Cardiac muscle cell (in vitro differentiated cells and primary cell): ENCODE measurements at regions not wholly inside any gene's neighbourhood (a gene's known extent, or its start where the extent isn't known, plus 50 kb on each side); places are given as distances from the start of the nearest gene placed in this dataset.
"Not testable (repeated sequence)": the region's sequence is repeated elsewhere in the genome, so short reads cannot be mapped to it uniquely, and the experiment has no call there.

Experiments used
- DNase-seq, 2 donors: peaks; one replicate each; pipeline versions ENCODE4 v3.0.0 to v3.0.0-alpha.2; 2010 to 2017; ENCODE audit warnings: low read depth in 1 of 2, low spot score in 1 of 2
- H3K27ac ChIP-seq: fragments of 200-600 bp; sonication (generic); 2 replicates; pipeline ENCODE4 v1.5.1; 2016
- H3K27me3 ChIP-seq: fragments of 200-600 bp; sonication (generic); 2 replicates; pipeline ENCODE4 v1.6.0; 2016; ENCODE audit warnings: control low read depth
- H3K36me3 ChIP-seq: fragments of 200-600 bp; sonication (generic); 2 replicates; pipeline ENCODE4 v1.5.1; 2016; ENCODE audit warnings: control low read depth
- H3K4me1 ChIP-seq: fragments of 200-600 bp; sonication (generic); 2 replicates; pipeline ENCODE4 v1.8.1; 2017; ENCODE audit warnings: low read depth, mild to moderate bottlenecking, mixed run types
- H3K4me3 ChIP-seq: fragments of 200-600 bp; sonication (generic); 2 replicates; pipeline ENCODE4 v1.5.1; 2016; ENCODE audit warnings: mild to moderate bottlenecking
- H3K9me3 ChIP-seq: fragments of 200-600 bp; sonication (generic); 2 replicates; pipeline ENCODE4 v1.5.1; 2017; ENCODE audit warnings: low read depth, mild to moderate bottlenecking, control low read depth
- CTCF ChIP-seq: IDR thresholded peaks from 2 replicates; pipeline ENCODE4 v1.5.1; 2012; ENCODE audit warnings: low read depth, mild to moderate bottlenecking, low read length

GRCh38 chr3:72617424-72618024 is 230.7 kb downstream of the SHQ1 start:
- Histone ChIP-seq H3K27me3 (no peaks in the 10 kb centered on the region), H3K27ac (no peak overlapping the region), H3K36me3 (no peaks in the 10 kb centered on the region), H3K4me1 (peaks cover 10% of the 10 kb centered on the region), H3K9me3 (no peaks in the 10 kb centered on the region), H3K4me3 (no peak overlapping the region)
- DNase-seq, result no peak
- TF ChIP-seq CTCF, result no peak

- no peak for TF ChIP-seq CTCF
- peaks cover 10% of the 10 kb centered on the region for H3K4me1 ChIP-seq
- no peak for DNase-seq
- H3K9me3 ChIP-seq, result no peaks in the 10 kb centered on the region
- no peaks in the 10 kb centered on the region for H3K27me3 ChIP-seq
- H3K4me3 ChIP-seq, result no peak overlapping the region
- no peaks in the 10 kb centered on the region for H3K36me3 ChIP-seq
- no peak overlapping the region for H3K27ac ChIP-seq
Measured at GRCh38 chr3:72615776-72616175, 232.5 kb downstream of the SHQ1 start.

GRCh38 chr3:72615182-72615581 is 233.1 kb downstream of the SHQ1 start:
- no peak for TF ChIP-seq CTCF
- no peak for DNase-seq
- Histone ChIP-seq H3K4me3 (no peak overlapping the region), H3K36me3 (no peaks in the 10 kb centered on the region), H3K9me3 (no peaks in the 10 kb centered on the region), H3K27me3 (no peaks in the 10 kb centered on the region), H3K4me1 (peaks cover 10% of the 10 kb centered on the region), H3K27ac (no peak overlapping the region)

GRCh38 chr3:72614394-72615074 is 233.7 kb downstream of the SHQ1 start:
- peak overlapping the region; percentile 35 for H3K27ac ChIP-seq
- H3K4me1 ChIP-seq, result peaks cover 10% of the 10 kb centered on the region
- no peak overlapping the region for H3K4me3 ChIP-seq
- no peaks in the 10 kb centered on the region for H3K27me3 ChIP-seq
- peak in 1 of 2 donors; percentile 23 for DNase-seq
- H3K9me3 ChIP-seq, result no peaks in the 10 kb centered on the region
- no peak for TF ChIP-seq CTCF
- H3K36me3 ChIP-seq, result no peaks in the 10 kb centered on the region

- Histone ChIP-seq H3K27ac (no peak overlapping the region), H3K36me3 (no peaks in the 10 kb centered on the region), H3K4me3 (no peak overlapping the region), H3K9me3 (no peaks in the 10 kb centered on the region), H3K4me1 (peaks cover 10% of the 10 kb centered on the region), H3K27me3 (no peaks in the 10 kb centered on the region)
- no peak for TF ChIP-seq CTCF
- no peak for DNase-seq
Measured at GRCh38 chr3:72613871-72614270, 234.4 kb downstream of the SHQ1 start.

GRCh38 chr3:72609114-72609513 is 239.1 kb downstream of the SHQ1 start:
- H3K27ac ChIP-seq, H3K4me3 ChIP-seq, H3K36me3 ChIP-seq, H3K4me1 ChIP-seq, H3K9me3 ChIP-seq, H3K27me3 ChIP-seq, DNase-seq: not testable (repeated sequence)
